Gastroesophageal sphincter (tissue), 4 donors: ENCODE measurements at regions not wholly inside any gene's neighbourhood (a gene's known extent, or its start where the extent isn't known, plus 50 kb on each side); places are given as distances from the start of the nearest gene placed in this dataset.

ENCODE experiments used
- ATAC-seq: fragments of 150-250 bp; one replicate; pipeline ENCODE4 v1.9.1; 2016; ENCODE audit warnings: mild to moderate bottlenecking, moderate library complexity
- H3K27ac ChIP-seq, 4 donors: fragments of 200-600 bp; sonication (generic) in 3 of 4; 1 replicate in 3 of 4; 2 replicates in 1 of 4; pipeline ENCODE4 v1.5.1; 2016 to 2019
- H3K27me3 ChIP-seq: fragments of 200-600 bp; sonication (generic); one replicate; pipeline ENCODE4 v1.5.1; 2019
- H3K36me3 ChIP-seq, 2 donors: fragments of 200-600 bp; sonication (generic); one replicate each; pipeline ENCODE4 v1.5.1; 2019; ENCODE audit warnings: control low read depth in 1 of 2
- H3K4me1 ChIP-seq, 3 donors: fragments of 200-600 bp; sonication (generic); 1 replicate in 2 of 3; 2 replicates in 1 of 3; pipeline ENCODE4 v1.5.1; 2016 to 2019; ENCODE audit warnings: control low read depth in 2 of 3
- H3K4me3 ChIP-seq, 2 donors: fragments of 200-600 bp; sonication (generic); one replicate each; pipeline ENCODE4 v1.5.1; 2019; ENCODE audit warnings: mild to moderate bottlenecking in 1 of 2, moderate library complexity in 1 of 2
- H3K9me3 ChIP-seq, 3 donors: fragments of 200-600 bp; sonication (generic); one replicate each; pipeline ENCODE4 v1.5.1; 2017 to 2019; ENCODE audit warnings: control low read depth in 2 of 3
- EP300 ChIP-seq: sonication (generic); formaldehyde crosslinking; IDR thresholded peaks from one replicate; pipeline ENCODE4 v1.6.1; 2017; ENCODE audit warnings: antibody characterized with exemption, mild to moderate bottlenecking
- POLR2A ChIP-seq, 2 donors: fragments of 450-650 bp; IDR thresholded peaks; one replicate each; pipeline ENCODE4 v1.6.1; 2017; ENCODE audit warnings: antibody characterized with exemption in 2 of 2, mild to moderate bottlenecking in 2 of 2, moderate library complexity in 1 of 2
- POLR2AphosphoS5 ChIP-seq: sonication (generic); formaldehyde crosslinking; IDR thresholded peaks from one replicate; pipeline ENCODE4 v1.6.1; 2017; ENCODE audit warnings: antibody characterized with exemption
- WGBS, 2 donors: methylation state at CpG; one replicate each; pipeline ENCODE4 v1.1.5; 2018; ENCODE audit warnings: low coverage in 1 of 2; 5-methylcytosine and 5-hydroxymethylcytosine counted together
- TF ChIP-seq, protein P1 (sequence below), 4 experiments: fragments of 200-600 bp in 2 of 4; fragments of 450-650 bp in 2 of 4; sonication (generic) in 1 of 4; IDR thresholded peaks; one replicate each; pipeline ENCODE4 v1.5.1; 2017 to 2019; ENCODE audit warnings: antibody characterized with exemption in 4 of 4, mild to moderate bottlenecking in 2 of 4, moderate library complexity in 2 of 4

DNA sequence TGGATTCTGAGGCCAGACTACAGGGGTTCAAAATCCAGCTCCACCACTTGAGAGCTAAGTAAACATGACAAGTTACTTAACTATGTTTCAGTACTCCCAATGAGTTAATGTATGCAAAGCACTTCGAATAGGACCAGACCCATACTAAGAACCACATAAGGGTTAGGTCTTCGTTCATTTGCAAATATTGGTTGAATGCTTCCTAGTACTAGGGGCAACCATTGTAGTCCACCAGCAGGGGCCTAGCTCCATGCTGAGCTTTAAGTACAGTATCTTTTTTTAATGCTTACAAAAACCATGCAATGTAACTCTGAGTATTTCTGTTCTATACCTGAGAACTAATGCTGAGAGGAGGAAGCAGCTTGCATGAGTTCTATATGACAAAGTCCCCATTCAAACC is 80.4 kb upstream of the PDE1C start:
- 88 to 100% methylated on average over 1 to 2 of the region's 2 CpGs for WGBS, 2 donors
- no peak for TF ChIP-seq POLR2A (IDR thresholded peaks at IDR 0.05)
- TF ChIP-seq, protein P1, sequence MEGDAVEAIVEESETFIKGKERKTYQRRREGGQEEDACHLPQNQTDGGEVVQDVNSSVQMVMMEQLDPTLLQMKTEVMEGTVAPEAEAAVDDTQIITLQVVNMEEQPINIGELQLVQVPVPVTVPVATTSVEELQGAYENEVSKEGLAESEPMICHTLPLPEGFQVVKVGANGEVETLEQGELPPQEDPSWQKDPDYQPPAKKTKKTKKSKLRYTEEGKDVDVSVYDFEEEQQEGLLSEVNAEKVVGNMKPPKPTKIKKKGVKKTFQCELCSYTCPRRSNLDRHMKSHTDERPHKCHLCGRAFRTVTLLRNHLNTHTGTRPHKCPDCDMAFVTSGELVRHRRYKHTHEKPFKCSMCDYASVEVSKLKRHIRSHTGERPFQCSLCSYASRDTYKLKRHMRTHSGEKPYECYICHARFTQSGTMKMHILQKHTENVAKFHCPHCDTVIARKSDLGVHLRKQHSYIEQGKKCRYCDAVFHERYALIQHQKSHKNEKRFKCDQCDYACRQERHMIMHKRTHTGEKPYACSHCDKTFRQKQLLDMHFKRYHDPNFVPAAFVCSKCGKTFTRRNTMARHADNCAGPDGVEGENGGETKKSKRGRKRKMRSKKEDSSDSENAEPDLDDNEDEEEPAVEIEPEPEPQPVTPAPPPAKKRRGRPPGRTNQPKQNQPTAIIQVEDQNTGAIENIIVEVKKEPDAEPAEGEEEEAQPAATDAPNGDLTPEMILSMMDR (IDR thresholded peaks at IDR 0.05) = no peak
- no peak for TF ChIP-seq POLR2AphosphoS5
- no peak for TF ChIP-seq EP300
- no peak for ATAC-seq

DNA sequence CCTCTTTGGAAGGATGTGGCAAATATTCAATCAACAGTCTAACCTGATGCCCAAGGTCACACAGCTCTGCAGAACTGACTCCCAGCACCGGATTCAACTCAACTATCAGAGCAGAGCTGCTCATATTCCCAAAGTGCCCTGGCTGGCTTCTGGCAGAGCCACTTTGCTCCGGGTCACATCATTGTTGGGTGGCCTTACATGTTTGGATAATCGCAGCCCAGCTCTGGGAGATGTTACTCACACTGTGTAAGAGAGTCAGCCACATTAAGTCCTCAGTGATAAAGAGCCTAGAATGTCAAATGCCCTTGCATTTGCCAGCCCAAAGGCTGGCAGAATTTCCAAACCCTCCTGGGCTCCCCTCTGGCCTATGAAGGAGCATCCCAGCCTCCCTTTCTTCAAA is 79.8 kb upstream of the PDE1C start:
- no peak for ATAC-seq
- WGBS, 2 donors = 50% methylated on average over 1 of the region's 3 CpGs; no CpG with 5 or more reads in 1 of the 2 donors
- TF ChIP-seq, protein P1 (IDR thresholded peaks at IDR 0.05) = no peak
- TF ChIP-seq POLR2A (IDR thresholded peaks at IDR 0.05) = no peak
- TF ChIP-seq EP300 = no peak
- TF ChIP-seq POLR2AphosphoS5 = no peak
- Histone ChIP-seq H3K4me1 (peaks cover 0 to 5% (median 0%) of the 10 kb centered on the region in 3 donors), H3K9me3 (peaks cover 0 to 6% (median 0%) of the 10 kb centered on the region in 3 donors), H3K4me3 (no peak overlapping the region), H3K36me3 (no peaks in the 10 kb centered on the region), H3K27ac (no peak overlapping the region), H3K27me3 (no peaks in the 10 kb centered on the region)

More for the DNA sequence above, 80.4 kb upstream of the PDE1C start:
- H3K9me3 ChIP-seq = peaks cover 0 to 6% (median 0%) of the 10 kb centered on the region in 3 donors
- peaks cover 0 to 6% (median 0%) of the 10 kb centered on the region in 3 donors for H3K4me1 ChIP-seq
- no peak overlapping the region for H3K4me3 ChIP-seq
- H3K27ac ChIP-seq = no peak overlapping the region
- H3K36me3 ChIP-seq = no peaks in the 10 kb centered on the region
- no peaks in the 10 kb centered on the region for H3K27me3 ChIP-seq

DNA sequence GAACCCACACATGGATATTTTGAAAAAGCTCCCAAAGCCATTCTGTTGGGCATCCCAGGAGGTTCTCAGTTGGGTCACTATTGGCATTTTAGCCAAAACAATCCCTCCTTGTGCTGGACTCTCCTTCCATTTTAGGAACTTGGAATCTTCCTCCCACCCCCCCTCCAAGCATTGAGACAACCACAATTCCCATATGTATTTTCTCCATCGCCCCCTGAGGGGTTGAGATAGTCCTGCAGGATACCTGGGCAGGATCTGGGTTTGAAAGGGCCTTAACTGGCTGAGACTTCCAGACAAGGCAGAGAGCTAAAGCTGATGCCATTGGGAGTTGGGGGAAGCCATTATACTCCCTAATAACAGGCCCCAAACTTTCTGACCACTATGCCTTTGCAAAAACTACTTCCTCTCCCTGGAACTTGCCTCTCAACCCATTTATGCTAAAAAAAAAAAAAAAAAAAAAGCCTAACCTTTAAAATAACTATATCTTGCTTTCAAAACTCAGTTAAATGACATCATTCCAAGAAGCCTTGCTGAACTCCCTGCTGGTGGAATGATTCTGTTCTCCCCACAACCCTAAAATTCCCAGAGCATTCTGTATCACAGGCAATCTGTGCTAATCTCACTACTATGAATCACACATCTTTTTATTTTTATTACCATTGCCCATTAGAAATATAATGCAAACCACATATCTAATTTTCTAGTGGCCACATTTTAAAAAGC is 77.5 kb upstream of the PDE1C start:
- ATAC-seq = no peak
- no peaks in the 10 kb centered on the region for H3K27me3 ChIP-seq
- H3K4me3 ChIP-seq = no peak overlapping the region
- H3K4me1 ChIP-seq = no peaks in the 10 kb centered on the region
- H3K27ac ChIP-seq = no peak overlapping the region
- no peaks in the 10 kb centered on the region for H3K36me3 ChIP-seq
- no peak for TF ChIP-seq EP300
- TF ChIP-seq, protein P1 (IDR thresholded peaks at IDR 0.05) = no peak
- no peak for TF ChIP-seq POLR2A (IDR thresholded peaks at IDR 0.05)
- no peak for TF ChIP-seq POLR2AphosphoS5
- WGBS, 2 donors = no CpG with 5 or more reads among the region's 1 CpG
- H3K9me3 ChIP-seq = peaks cover 0 to 6% (median 0%) of the 10 kb centered on the region in 3 donors

DNA sequence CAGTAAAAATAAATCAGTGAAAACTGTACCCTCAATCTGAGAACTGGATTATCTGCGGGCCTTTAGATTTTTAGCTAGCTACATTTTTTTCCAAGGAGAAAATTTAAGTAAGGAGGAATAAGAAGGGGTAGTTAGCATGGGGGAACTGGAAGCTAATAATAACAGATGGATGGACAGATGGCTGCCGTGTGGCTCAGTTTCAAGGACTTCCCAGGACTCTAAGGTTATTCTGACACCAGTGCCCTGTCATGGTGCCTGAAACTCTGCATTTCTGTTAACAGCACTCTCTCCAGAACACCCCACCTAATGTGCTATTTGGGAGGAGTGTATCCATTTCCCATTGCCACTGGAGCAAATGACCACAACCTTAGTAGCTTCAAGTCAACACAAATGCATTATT is 75.7 kb upstream of the PDE1C start:
- H3K4me3 ChIP-seq = no peak overlapping the region
- no peaks in the 10 kb centered on the region for H3K4me1 ChIP-seq
- no peaks in the 10 kb centered on the region for H3K36me3 ChIP-seq
- 81 to 83% methylated on average over 2 of the region's 2 CpGs for whole genome bisulfite sequencing, 2 donors
- no peak overlapping the region for H3K27ac ChIP-seq
- no peak for ATAC-seq
- TF ChIP-seq EP300 = no peak
- no peak for TF ChIP-seq POLR2AphosphoS5
- no peak for TF ChIP-seq POLR2A (IDR thresholded peaks at IDR 0.05)
- TF ChIP-seq, protein P1 (IDR thresholded peaks at IDR 0.05) = no peak
- peaks cover 0 to 6% (median 0%) of the 10 kb centered on the region in 3 donors for H3K9me3 ChIP-seq
- H3K27me3 ChIP-seq = no peaks in the 10 kb centered on the region

DNA sequence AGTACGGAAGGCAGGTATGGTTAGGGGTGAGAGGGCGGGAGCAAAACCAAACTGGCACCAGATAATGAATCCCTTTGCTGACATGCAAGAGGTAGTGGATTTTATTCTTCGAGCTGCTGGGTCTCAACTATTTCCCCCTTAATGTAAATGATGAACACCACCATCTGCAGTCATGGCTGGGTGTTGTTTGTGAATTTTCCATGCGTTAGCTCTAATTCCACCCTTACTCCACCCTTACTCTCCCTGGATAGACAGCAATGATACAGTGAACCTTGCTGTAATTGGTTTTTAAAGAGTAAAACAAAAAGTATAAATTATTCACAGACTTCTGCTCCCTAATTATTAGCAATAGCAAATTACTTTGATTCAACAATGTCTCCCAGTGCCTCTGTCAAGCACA is 74.5 kb upstream of the PDE1C start:
- no peak for ATAC-seq
- no peaks in the 10 kb centered on the region for H3K4me1 ChIP-seq
- 92 to 100% methylated on average over 2 to 4 of the region's 4 CpGs for WGBS, 2 donors
- no peaks in the 10 kb centered on the region for H3K27me3 ChIP-seq
- H3K9me3 ChIP-seq = peaks cover 0 to 6% (median 0%) of the 10 kb centered on the region in 3 donors
- H3K4me3 ChIP-seq = no peak overlapping the region
- H3K27ac ChIP-seq = no peak overlapping the region
- TF ChIP-seq EP300 = no peak
- TF ChIP-seq POLR2AphosphoS5 = no peak
- TF ChIP-seq, protein P1 (IDR thresholded peaks at IDR 0.05) = no peak
- no peak for TF ChIP-seq POLR2A (IDR thresholded peaks at IDR 0.05)
- H3K36me3 ChIP-seq = no peaks in the 10 kb centered on the region
